Fibroblast of skin of back (primary cell): ENCODE measurements at regions not wholly inside any gene's neighbourhood (a gene's known extent, or its start where the extent isn't known, plus 50 kb on each side); places are given as distances from the start of the nearest gene placed in this dataset.
A peak's percentile ranks its signal among the peaks of the same experiment; 100 is the strongest.
"Not testable (repeated sequence)": the region's sequence is repeated elsewhere in the genome, so short reads cannot be mapped to it uniquely, and the experiment has no call there.

ENCODE experiments used
- DNase-seq: peaks from one replicate; pipeline ENCODE4 v3.0.0-alpha.2; 2013

- no peak for DNase-seq
These were observed 318.5 kb downstream of the JRKL start for GRCh38 chr11:96708219-96708878.

- DNase-seq = no peak
These were observed 323.5 kb downstream of the JRKL start for GRCh38 chr11:96713301-96713700.

- DNase-seq = no peak
These were observed 324.9 kb downstream of the JRKL start for GRCh38 chr11:96714689-96715088.

GRCh38 chr11:96715208-96715607, 325.4 kb downstream of the JRKL start:
- no peak for DNase-seq

- peak; percentile 67 for DNase-seq
These were observed 346.8 kb downstream of the JRKL start for GRCh38 chr11:96736601-96737000.

- DNase-seq = no peak
These were observed 348.5 kb downstream of the JRKL start for GRCh38 chr11:96738311-96738710.

- DNase-seq = peak; percentile 30
These were observed 351.3 kb downstream of the JRKL start for GRCh38 chr11:96741068-96741467.

- DNase-seq = no peak
These were observed 354.9 kb downstream of the JRKL start for GRCh38 chr11:96744697-96745096.

- DNase-seq = peak; percentile 46
These were observed 359.0 kb downstream of the JRKL start for GRCh38 chr11:96748639-96749370.

- not testable (repeated sequence) for DNase-seq
These were observed 362.0 kb downstream of the JRKL start for GRCh38 chr11:96751807-96752206.

- DNase-seq = peak; percentile 11
These were observed 362.4 kb downstream of the JRKL start for GRCh38 chr11:96752221-96752620.

- DNase-seq = no peak
These were observed 364.2 kb downstream of the JRKL start for GRCh38 chr11:96753997-96754396.

- no peak for DNase-seq
These were observed 365.4 kb downstream of the JRKL start for GRCh38 chr11:96755209-96755608.

- DNase-seq = no peak
These were observed 365.9 kb downstream of the JRKL start for GRCh38 chr11:96755752-96756151.

GRCh38 chr11:96758957-96759356, 369.1 kb downstream of the JRKL start:
- no peak for DNase-seq

- DNase-seq = no peak
These were observed 370.5 kb downstream of the JRKL start for GRCh38 chr11:96760306-96760705.

GRCh38 chr11:96760815-96761214, 371.0 kb downstream of the JRKL start:
- DNase-seq = no peak

- DNase-seq = no peak
These were observed 371.6 kb downstream of the JRKL start for GRCh38 chr11:96761451-96761850.

- DNase-seq = no peak
These were observed 373.4 kb downstream of the JRKL start for GRCh38 chr11:96763244-96763643.

- DNase-seq = no peak
These were observed 388.5 kb downstream of the JRKL start for GRCh38 chr11:96778272-96778671.

- no peak for DNase-seq
These were observed 389.2 kb downstream of the JRKL start for GRCh38 chr11:96779030-96779429.

GRCh38 chr11:96781082-96781481, 391.3 kb downstream of the JRKL start:
- peak; percentile 1 for DNase-seq

GRCh38 chr11:96782632-96783031, 392.8 kb downstream of the JRKL start:
- DNase-seq = no peak

- DNase-seq = no peak
These were observed 393.5 kb downstream of the JRKL start for GRCh38 chr11:96783311-96783710.
